Activated T-cell treated with anti-CD3 and anti-CD28 coated beads, Interleukin-2, amount 50 U/mL, for 72 hours (primary cell): ENCODE measurements at regions not wholly inside any gene's neighbourhood (a gene's known extent, or its start where the extent isn't known, plus 50 kb on each side); places are given as distances from the start of the nearest gene placed in this dataset.

Experiments used
- ATAC-seq, 2 donors: fragments of 150-1000 bp; cut with Tn5 transposase; replicated peaks in 1 of 2; 2 replicates each; pipeline ENCODE4 v1.10.0; 2021; ENCODE audit warnings: moderate library complexity in 2 of 2, mild to moderate bottlenecking in 1 of 2
- DNase-seq, 2 donors: peaks; one replicate each; pipeline ENCODE4 v3.0.0; 2021 to 2022; ENCODE audit warnings: mixed read lengths in 1 of 2
- H3K27ac Mint-ChIP-seq: one replicate; pipeline ENCODE4 v1.8.0; 2022; ENCODE audit warnings: mild to moderate bottlenecking, moderate library complexity, mixed read lengths
- H3K27me3 Mint-ChIP-seq: one replicate; pipeline ENCODE4 v1.8.0; 2022; ENCODE audit warnings: low read depth, mixed read lengths
- H3K36me3 Mint-ChIP-seq, 2 donors: one replicate each; pipeline ENCODE4 v1.8.0; 2022; ENCODE audit warnings: mixed read lengths in 2 of 2, mild to moderate bottlenecking in 1 of 2; ENCODE audit not compliant: insufficient read depth in 2 of 2
- H3K4me1 Mint-ChIP-seq: one replicate; pipeline ENCODE4 v1.8.0; 2022; ENCODE audit warnings: low read depth, mixed read lengths
- H3K4me3 Mint-ChIP-seq, 2 donors: one replicate each; pipeline ENCODE4 v1.8.0; 2022; ENCODE audit warnings: mild to moderate bottlenecking in 2 of 2, mixed read lengths in 2 of 2, moderate library complexity in 2 of 2
- H3K9me3 Mint-ChIP-seq, 2 donors: one replicate each; pipeline ENCODE4 v1.8.0; 2022; ENCODE audit warnings: mixed read lengths in 2 of 2

DNA sequence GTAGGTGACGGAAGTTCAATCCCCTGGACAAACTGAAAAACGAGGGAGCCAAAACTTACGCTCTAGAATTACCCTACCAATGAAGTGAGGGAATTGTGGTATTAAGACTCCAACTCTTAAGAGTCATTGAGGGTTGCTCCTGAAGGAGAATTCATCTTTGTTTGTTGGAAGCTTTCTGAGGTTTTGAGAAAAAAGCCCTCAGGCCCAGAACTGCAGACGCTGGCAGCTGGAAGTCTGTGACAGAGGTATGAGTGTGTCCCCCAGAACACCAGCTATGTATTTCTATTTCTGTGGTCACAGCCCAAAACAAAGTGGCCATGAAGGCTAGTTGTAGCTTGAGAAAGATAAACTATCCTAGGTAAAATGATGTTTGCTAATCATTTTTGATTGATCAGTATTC, 438.8 kb upstream of the B3GALT2 start:
- Mint-ChIP-seq H3K4me3 (no peak overlapping the region), H3K27me3 (peaks cover 6% of the 10 kb centered on the region), H3K4me1 (no peaks in the 10 kb centered on the region), H3K9me3 (no peaks in the 10 kb centered on the region), H3K36me3 (no peaks in the 10 kb centered on the region), H3K27ac (no peak overlapping the region)
- no peak for DNase-seq
- no peak for ATAC-seq

DNA sequence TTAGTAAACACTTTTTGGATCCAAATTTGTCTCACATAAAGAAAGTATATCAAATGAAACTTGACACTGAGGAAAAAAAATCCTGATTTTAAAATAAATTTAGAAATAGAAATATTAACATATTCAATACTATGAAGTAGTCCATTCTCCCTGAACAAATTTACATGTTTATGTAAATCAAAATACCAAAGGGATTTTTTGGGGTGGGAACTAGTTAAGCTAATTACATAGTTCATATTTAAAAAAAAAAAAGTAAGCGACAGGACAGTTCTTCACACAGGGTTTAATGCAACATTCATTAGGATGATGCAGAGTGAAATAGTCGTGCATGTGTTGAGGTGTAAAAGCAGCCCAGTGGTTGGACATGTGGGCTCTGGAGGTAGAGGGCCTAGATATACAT, 433.5 kb upstream of the B3GALT2 start:
- no peak for ATAC-seq
- Mint-ChIP-seq H3K27ac (no peak overlapping the region), H3K9me3 (peaks cover 3 to 6% of the 10 kb centered on the region in 2 donors), H3K4me3 (no peak overlapping the region), H3K27me3 (no peaks in the 10 kb centered on the region), H3K4me1 (no peaks in the 10 kb centered on the region), H3K36me3 (peaks cover 0 to 3% of the 10 kb centered on the region in 2 donors)
- no peak for DNase-seq

GRCh38 chr1:193614817-193615216, 428.4 kb upstream of the B3GALT2 start:
- H3K27ac Mint-ChIP-seq, result no peak overlapping the region
- H3K4me3 Mint-ChIP-seq, result no peak overlapping the region
- H3K36me3 Mint-ChIP-seq, result peaks cover 3 to 5% of the 10 kb centered on the region in 2 donors
- H3K27me3 Mint-ChIP-seq, result no peaks in the 10 kb centered on the region
- peaks cover 3 to 14% of the 10 kb centered on the region in 2 donors for H3K9me3 Mint-ChIP-seq
- no peak for DNase-seq
- ATAC-seq, result peak; percentile 51 to 81
- H3K4me1 Mint-ChIP-seq, result peaks cover under 1% of the 10 kb centered on the region

DNA sequence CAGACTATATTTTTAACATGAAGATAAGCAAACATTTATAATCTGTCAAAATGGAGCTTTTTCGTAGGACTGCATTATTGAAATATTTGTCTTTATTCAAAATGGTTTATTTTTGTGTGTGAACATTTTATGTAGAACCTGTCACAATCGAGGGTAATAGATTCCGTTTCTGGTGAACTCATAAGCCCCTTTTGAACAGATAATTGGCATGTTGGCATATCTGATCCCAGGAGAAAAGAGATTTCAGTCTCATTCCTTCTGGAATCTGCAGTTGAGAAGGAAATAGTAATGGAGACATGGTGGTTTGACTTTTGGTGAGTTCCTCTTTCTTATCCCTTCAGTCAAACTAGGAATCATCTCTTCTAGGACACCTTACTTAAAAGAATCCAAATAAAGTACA, 427.9 kb upstream of the B3GALT2 start:
- Mint-ChIP-seq H3K4me1 (peaks cover 6% of the 10 kb centered on the region), H3K36me3 (peaks cover 3 to 5% of the 10 kb centered on the region in 2 donors), H3K9me3 (peaks cover 3 to 14% of the 10 kb centered on the region in 2 donors), H3K27ac (no peak overlapping the region), H3K27me3 (no peaks in the 10 kb centered on the region), H3K4me3 (no peak overlapping the region)
- no peak for DNase-seq
- no peak for ATAC-seq

- H3K4me3 Mint-ChIP-seq, result no peak overlapping the region
- H3K27ac Mint-ChIP-seq, result peak overlapping the region; percentile 3
- no peaks in the 10 kb centered on the region for H3K27me3 Mint-ChIP-seq
- no peak for DNase-seq
- peaks cover 5 to 8% of the 10 kb centered on the region in 2 donors for H3K36me3 Mint-ChIP-seq
- peaks cover 13% of the 10 kb centered on the region for H3K4me1 Mint-ChIP-seq
- peaks cover 4 to 15% of the 10 kb centered on the region in 2 donors for H3K9me3 Mint-ChIP-seq
- ATAC-seq, result no peak
Observed at GRCh38 chr1:193613041-193613440, 426.6 kb upstream of the B3GALT2 start.

DNA sequence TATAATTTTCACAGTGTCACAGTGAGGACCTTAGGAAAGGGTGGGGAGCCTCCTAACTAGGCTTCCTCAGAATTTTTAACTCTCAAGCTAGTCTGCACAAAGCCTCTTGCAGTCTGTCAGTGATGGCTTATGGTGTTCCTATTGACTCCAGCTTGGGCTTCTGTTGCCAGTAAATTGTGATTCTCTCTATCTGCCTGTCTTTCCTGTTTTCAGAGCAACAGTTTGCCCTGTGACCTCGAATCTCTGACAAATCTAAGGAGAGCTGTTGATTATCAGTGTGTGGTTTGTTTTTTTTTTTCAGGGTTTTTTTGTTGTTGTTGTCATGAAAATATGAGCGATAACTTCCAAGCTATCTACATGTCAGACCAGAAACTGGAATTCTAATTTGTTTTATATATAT, 423.2 kb upstream of the B3GALT2 start:
- H3K36me3 Mint-ChIP-seq, result peaks cover 3 to 8% of the 10 kb centered on the region in 2 donors
- peak overlapping the region; percentile 34 for H3K27ac Mint-ChIP-seq
- no peak for ATAC-seq
- peak overlapping the region in 1 of 2 donors; percentile 49 for H3K4me3 Mint-ChIP-seq
- H3K27me3 Mint-ChIP-seq, result no peaks in the 10 kb centered on the region
- DNase-seq, result no peak
- peaks cover 4 to 11% of the 10 kb centered on the region in 2 donors for H3K9me3 Mint-ChIP-seq
- peaks cover 28% of the 10 kb centered on the region for H3K4me1 Mint-ChIP-seq

- H3K27me3 Mint-ChIP-seq, result no peaks in the 10 kb centered on the region
- DNase-seq, result no peak
- ATAC-seq, result no peak
- peaks cover 3% of the 10 kb centered on the region in 2 donors for H3K36me3 Mint-ChIP-seq
- no peak overlapping the region for H3K27ac Mint-ChIP-seq
- H3K9me3 Mint-ChIP-seq, result peaks cover 2 to 4% of the 10 kb centered on the region in 2 donors
- H3K4me3 Mint-ChIP-seq, result no peak overlapping the region
- peaks cover 28% of the 10 kb centered on the region for H3K4me1 Mint-ChIP-seq
Observed at GRCh38 chr1:193607787-193608186, 421.4 kb upstream of the B3GALT2 start.

DNA sequence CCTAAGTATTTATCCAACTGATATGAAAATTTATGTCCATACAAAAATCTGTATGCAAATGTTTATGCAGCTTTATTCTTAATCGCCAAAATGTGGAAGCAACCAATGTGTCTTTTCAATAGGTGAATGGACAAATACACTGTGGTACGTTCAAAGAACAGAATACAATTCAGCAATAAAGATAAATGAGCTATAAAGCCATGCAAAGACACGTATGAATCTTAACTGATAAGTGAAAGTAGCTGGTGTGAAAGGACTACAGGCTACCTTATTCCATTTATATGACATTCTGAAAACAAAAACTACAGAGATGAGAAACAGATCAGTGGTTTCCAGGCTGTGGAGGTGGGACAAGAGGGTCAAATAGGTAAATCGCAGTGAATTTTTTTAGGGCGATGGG, 419.6 kb upstream of the B3GALT2 start:
- Mint-ChIP-seq H3K4me3 (peak overlapping the region in 1 of 2 donors; percentile 67), H3K27me3 (no peaks in the 10 kb centered on the region), H3K27ac (no peak overlapping the region), H3K4me1 (peaks cover 28% of the 10 kb centered on the region), H3K9me3 (peaks cover 2 to 4% of the 10 kb centered on the region in 2 donors), H3K36me3 (peaks cover 3% of the 10 kb centered on the region in 2 donors)
- ATAC-seq (no peak), DNase-seq (no peak)

- ATAC-seq (no peak), DNase-seq (no peak)
Observed at GRCh38 chr1:193602705-193603104, 416.3 kb upstream of the B3GALT2 start.

GRCh38 chr1:193593147-193593885, 406.9 kb upstream of the B3GALT2 start:
- ATAC-seq, result no peak
- H3K4me3 Mint-ChIP-seq, result peak overlapping the region in 1 of 2 donors; percentile 73
- DNase-seq, result no peak
- peak overlapping the region; percentile 83 for H3K27ac Mint-ChIP-seq
- no peaks in the 10 kb centered on the region for H3K36me3 Mint-ChIP-seq
- no peaks in the 10 kb centered on the region for H3K27me3 Mint-ChIP-seq
- no peaks in the 10 kb centered on the region for H3K9me3 Mint-ChIP-seq
- H3K4me1 Mint-ChIP-seq, result no peaks in the 10 kb centered on the region

More at GRCh38 chr1:193602705-193603104, 416.3 kb upstream of the B3GALT2 start:
- peak overlapping the region; percentile 73 for H3K27ac Mint-ChIP-seq
- H3K4me1 Mint-ChIP-seq, result peaks cover 15% of the 10 kb centered on the region
- H3K36me3 Mint-ChIP-seq, result no peaks in the 10 kb centered on the region
- no peaks in the 10 kb centered on the region for H3K27me3 Mint-ChIP-seq
- H3K4me3 Mint-ChIP-seq, result no peak overlapping the region
- H3K9me3 Mint-ChIP-seq, result peaks cover 0 to 2% of the 10 kb centered on the region in 2 donors

GRCh38 chr1:193592317-193592716, 405.9 kb upstream of the B3GALT2 start:
- H3K27me3 Mint-ChIP-seq, result no peaks in the 10 kb centered on the region
- peak overlapping the region in 1 of 2 donors; percentile 73 for H3K4me3 Mint-ChIP-seq
- DNase-seq, result no peak
- no peaks in the 10 kb centered on the region for H3K4me1 Mint-ChIP-seq
- no peaks in the 10 kb centered on the region for H3K36me3 Mint-ChIP-seq
- H3K27ac Mint-ChIP-seq, result peak overlapping the region; percentile 83
- ATAC-seq, result peak; percentile 40 to 72
- no peaks in the 10 kb centered on the region for H3K9me3 Mint-ChIP-seq

DNA sequence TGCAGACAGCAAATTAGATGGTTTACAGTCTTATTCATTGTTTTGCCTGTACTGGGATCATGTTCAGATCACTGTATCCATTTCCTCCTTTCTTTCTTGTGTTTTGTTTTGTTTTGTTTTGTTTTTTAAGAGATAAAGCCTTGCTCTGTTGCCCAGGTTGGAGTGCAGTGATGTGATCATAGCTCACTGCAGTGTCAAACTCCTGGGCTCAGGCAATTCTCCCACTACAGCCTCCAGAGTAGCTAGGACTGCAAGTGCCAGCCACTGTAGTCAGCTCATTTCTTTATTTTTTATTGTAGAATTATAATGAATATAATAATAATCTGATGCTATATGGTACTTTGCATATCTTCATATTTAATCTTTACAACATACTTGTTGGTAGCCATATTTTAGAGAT, 403.7 kb upstream of the B3GALT2 start:
- Mint-ChIP-seq H3K4me3 (no peak overlapping the region), H3K27ac (no peak overlapping the region), H3K36me3 (no peaks in the 10 kb centered on the region), H3K27me3 (no peaks in the 10 kb centered on the region), H3K4me1 (no peaks in the 10 kb centered on the region), H3K9me3 (no peaks in the 10 kb centered on the region)
- ATAC-seq (no peak), DNase-seq (no peak)

GRCh38 chr1:193589597-193590040, 403.2 kb upstream of the B3GALT2 start:
- DNase-seq, result no peak
- H3K27me3 Mint-ChIP-seq, result no peaks in the 10 kb centered on the region
- H3K4me1 Mint-ChIP-seq, result no peaks in the 10 kb centered on the region
- H3K36me3 Mint-ChIP-seq, result no peaks in the 10 kb centered on the region
- H3K9me3 Mint-ChIP-seq, result no peaks in the 10 kb centered on the region
- H3K4me3 Mint-ChIP-seq, result no peak overlapping the region
- peak overlapping the region; percentile 46 for H3K27ac Mint-ChIP-seq
- ATAC-seq, result no peak
